Neural cell (in vitro differentiated cells): ENCODE measurements at regions not wholly inside any gene's neighbourhood (a gene's known extent, or its start where the extent isn't known, plus 50 kb on each side); places are given as distances from the start of the nearest gene placed in this dataset.

Source experiments
- H2AFZ ChIP-seq: fragments of 200-600, 300-800 bp; sonication (generic), shearing (Covaris generic); 2 replicates; pipeline ENCODE4 v1.6.0; 2014; ENCODE audit warnings: low read depth, mild to moderate bottlenecking, antibody characterized with exemption, low read length, moderate library complexity
- H3F3A ChIP-seq: fragments of 200-600 bp; shearing (Covaris generic); 2 replicates; pipeline ENCODE4 v1.6.1; 2016; ENCODE audit warnings: mild to moderate bottlenecking, moderate library complexity, mixed read lengths, antibody characterized with exemption, low read length; ENCODE audit not compliant: insufficient read depth, poor library complexity, severe bottlenecking
- H3K27ac ChIP-seq: fragments of 200-600, 300-800 bp; sonication (generic), shearing (Covaris generic); 2 replicates; pipeline ENCODE4 v1.5.1; 2014; ENCODE audit warnings: mild to moderate bottlenecking, low read length, moderate library complexity
- H3K27me3 ChIP-seq: fragments of 300-800, 200-600 bp; sonication (generic), shearing (Covaris generic); 2 replicates; pipeline ENCODE4 v1.6.0; 2014; ENCODE audit warnings: mild to moderate bottlenecking, low read depth, low read length, moderate library complexity; ENCODE audit not compliant: insufficient read depth
- H3K36me3 ChIP-seq: fragments of 300-800, 200-600 bp; sonication (generic), shearing (Covaris generic); 2 replicates; pipeline ENCODE4 v1.5.1; 2014; ENCODE audit warnings: mild to moderate bottlenecking, antibody characterized with exemption, low read length, moderate library complexity; ENCODE audit not compliant: insufficient read depth
- H3K4me2 ChIP-seq: fragments of 300-800, 200-600 bp; sonication (generic), shearing (Covaris generic); 2 replicates; pipeline ENCODE4 v1.6.0; 2014; ENCODE audit warnings: mild to moderate bottlenecking, low read length
- H3K4me3 ChIP-seq: fragments of 300-800, 200-600 bp; sonication (generic), shearing (Covaris generic); 2 replicates; pipeline ENCODE4 v1.5.1; 2014; ENCODE audit warnings: mild to moderate bottlenecking, low read length, moderate library complexity
- H3K79me2 ChIP-seq: fragments of 200-600 bp; shearing (Covaris generic); replicated peaks from 2 replicates; pipeline ENCODE4 v1.6.0; 2014; ENCODE audit warnings: mild to moderate bottlenecking, low read length, moderate library complexity; ENCODE audit not compliant: insufficient read depth
- H3K9ac ChIP-seq: fragments of 300-800, 200-600 bp; sonication (generic), shearing (Covaris generic); 2 replicates; pipeline ENCODE4 v1.6.1; 2016; ENCODE audit warnings: mild to moderate bottlenecking, low read length, mixed read lengths
- H3K9me2 ChIP-seq: fragments of 200-600 bp; shearing (Covaris generic); 2 replicates; pipeline ENCODE4 v1.6.1; 2016; ENCODE audit warnings: mild to moderate bottlenecking, low read length, mixed read lengths; ENCODE audit not compliant: insufficient read depth
- H3K9me3 ChIP-seq: fragments of 200-600, 300-800 bp; sonication (generic), shearing (Covaris generic); 2 replicates; pipeline ENCODE4 v1.6.1; 2016; ENCODE audit warnings: mild to moderate bottlenecking, mixed run types, low read length, moderate library complexity, mixed read lengths
- H4K20me1 ChIP-seq: fragments of 200-600 bp; shearing (Covaris generic); 2 replicates; pipeline ENCODE4 v1.6.1; 2016; ENCODE audit warnings: mild to moderate bottlenecking, mixed run types; ENCODE audit not compliant: insufficient read depth
- EP300 ChIP-seq: fragments of 450-650 bp; conservative IDR thresholded peaks from 2 replicates; pipeline ENCODE4 v1.6.1; 2014; ENCODE audit warnings: antibody characterized with exemption, mild to moderate bottlenecking, moderate library complexity; ENCODE audit not compliant: poor library complexity, severe bottlenecking
- EZH2 ChIP-seq: fragments of 200-600, 300-800 bp; shearing (Covaris generic), sonication (generic); IDR thresholded peaks from 2 replicates; pipeline ENCODE4 v1.6.1; 2014; ENCODE audit warnings: antibody characterized with exemption, low read length, borderline replicate concordance, mild to moderate bottlenecking; ENCODE audit not compliant: insufficient read depth, poor library complexity, severe bottlenecking
- MXI1 ChIP-seq: fragments of 450-650 bp; conservative IDR thresholded peaks from 2 replicates; pipeline ENCODE4 v1.6.1; 2014; ENCODE audit warnings: antibody characterized with exemption, mild to moderate bottlenecking; ENCODE audit not compliant: poor library complexity, severe bottlenecking
- POLR2AphosphoS5 ChIP-seq: IDR thresholded peaks from 2 replicates; pipeline ENCODE4 v1.6.1; 2012
- RAD21 ChIP-seq: fragments of 450-650 bp; conservative IDR thresholded peaks from 2 replicates; pipeline ENCODE4 v1.6.1; 2014; ENCODE audit warnings: antibody characterized with exemption, mild to moderate bottlenecking, moderate library complexity
- SMC3 ChIP-seq: fragments of 450-650 bp; conservative IDR thresholded peaks from 2 replicates; pipeline ENCODE4 v1.6.1; 2014; ENCODE audit warnings: antibody characterized with exemption, mild to moderate bottlenecking, moderate library complexity; ENCODE audit not compliant: poor library complexity
- TAF1 ChIP-seq: IDR thresholded peaks from 2 replicates; pipeline ENCODE4 v1.6.1; 2012; ENCODE audit warnings: low read depth
- TF ChIP-seq, protein P1 (sequence below): fragments of 450-650 bp; IDR thresholded peaks from 2 replicates; pipeline ENCODE4 v1.5.1; 2014; ENCODE audit warnings: antibody characterized with exemption, mild to moderate bottlenecking, moderate library complexity; ENCODE audit not compliant: poor library complexity, severe bottlenecking
- TF ChIP-seq, protein P2 (sequence below): IDR thresholded peaks from 2 replicates; pipeline ENCODE4 v1.6.1; 2012; ENCODE audit warnings: borderline replicate concordance

DNA sequence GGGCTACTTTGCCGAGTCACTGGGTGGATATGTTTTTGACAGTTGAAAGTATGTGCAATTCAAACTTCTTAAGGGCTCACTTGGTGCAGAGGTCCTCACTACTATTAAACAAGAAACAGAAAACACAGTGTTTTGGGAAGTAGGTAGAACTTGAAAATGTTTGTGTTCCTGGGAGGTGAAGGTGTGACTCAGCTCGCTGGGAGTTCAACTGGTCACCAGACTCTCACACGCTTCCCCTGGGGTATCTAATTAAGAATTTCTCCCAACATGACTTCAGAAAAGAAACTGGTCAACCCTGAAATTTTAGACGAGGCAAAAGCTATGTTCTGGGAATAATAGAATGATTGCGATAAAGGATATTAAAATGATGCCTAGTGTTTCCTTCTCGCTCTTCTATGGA is 1039.8 kb upstream of the SEMA6D start:
- no peaks in the 10 kb centered on the region for H4K20me1 ChIP-seq
- H3K4me2 ChIP-seq: no peak overlapping the region
- no peak overlapping the region for H2AFZ ChIP-seq
- H3K79me2 ChIP-seq: no peaks in the 10 kb centered on the region
- no peak overlapping the region for H3K9ac ChIP-seq
- no peaks in the 10 kb centered on the region for H3F3A ChIP-seq
- H3K36me3 ChIP-seq: no peaks in the 10 kb centered on the region
- no peak for TF ChIP-seq EP300
- TF ChIP-seq, protein P1, sequence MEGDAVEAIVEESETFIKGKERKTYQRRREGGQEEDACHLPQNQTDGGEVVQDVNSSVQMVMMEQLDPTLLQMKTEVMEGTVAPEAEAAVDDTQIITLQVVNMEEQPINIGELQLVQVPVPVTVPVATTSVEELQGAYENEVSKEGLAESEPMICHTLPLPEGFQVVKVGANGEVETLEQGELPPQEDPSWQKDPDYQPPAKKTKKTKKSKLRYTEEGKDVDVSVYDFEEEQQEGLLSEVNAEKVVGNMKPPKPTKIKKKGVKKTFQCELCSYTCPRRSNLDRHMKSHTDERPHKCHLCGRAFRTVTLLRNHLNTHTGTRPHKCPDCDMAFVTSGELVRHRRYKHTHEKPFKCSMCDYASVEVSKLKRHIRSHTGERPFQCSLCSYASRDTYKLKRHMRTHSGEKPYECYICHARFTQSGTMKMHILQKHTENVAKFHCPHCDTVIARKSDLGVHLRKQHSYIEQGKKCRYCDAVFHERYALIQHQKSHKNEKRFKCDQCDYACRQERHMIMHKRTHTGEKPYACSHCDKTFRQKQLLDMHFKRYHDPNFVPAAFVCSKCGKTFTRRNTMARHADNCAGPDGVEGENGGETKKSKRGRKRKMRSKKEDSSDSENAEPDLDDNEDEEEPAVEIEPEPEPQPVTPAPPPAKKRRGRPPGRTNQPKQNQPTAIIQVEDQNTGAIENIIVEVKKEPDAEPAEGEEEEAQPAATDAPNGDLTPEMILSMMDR: no peak
- no peak for TF ChIP-seq SMC3
- TF ChIP-seq RAD21: no peak
- no peak for TF ChIP-seq TAF1
- no peak for TF ChIP-seq MXI1
- H3K27me3 ChIP-seq: no peaks in the 10 kb centered on the region
- no peaks in the 10 kb centered on the region for H3K9me2 ChIP-seq
- no peaks in the 10 kb centered on the region for H3K9me3 ChIP-seq
- no peak overlapping the region for H3K4me3 ChIP-seq
- no peak overlapping the region for H3K27ac ChIP-seq

DNA sequence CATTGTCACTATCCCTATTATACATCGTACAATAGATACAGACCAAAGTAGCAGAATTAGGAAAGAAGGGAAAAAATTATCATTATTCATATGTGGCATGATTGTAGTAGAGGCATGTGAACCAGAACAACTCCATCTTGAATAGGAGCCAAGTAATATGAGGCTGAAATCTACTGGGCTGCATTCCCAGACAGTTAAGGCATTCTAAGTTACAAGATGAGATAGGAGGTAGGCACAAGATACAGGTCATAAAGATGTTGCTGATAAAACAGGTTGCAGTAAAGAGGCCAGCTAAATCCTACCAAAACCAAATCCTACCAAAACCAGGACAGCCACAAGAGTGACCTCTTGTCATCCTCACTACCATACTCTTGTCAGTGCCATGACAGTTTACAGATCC is 1035.4 kb upstream of the SEMA6D start:
- TF ChIP-seq, protein P2, sequence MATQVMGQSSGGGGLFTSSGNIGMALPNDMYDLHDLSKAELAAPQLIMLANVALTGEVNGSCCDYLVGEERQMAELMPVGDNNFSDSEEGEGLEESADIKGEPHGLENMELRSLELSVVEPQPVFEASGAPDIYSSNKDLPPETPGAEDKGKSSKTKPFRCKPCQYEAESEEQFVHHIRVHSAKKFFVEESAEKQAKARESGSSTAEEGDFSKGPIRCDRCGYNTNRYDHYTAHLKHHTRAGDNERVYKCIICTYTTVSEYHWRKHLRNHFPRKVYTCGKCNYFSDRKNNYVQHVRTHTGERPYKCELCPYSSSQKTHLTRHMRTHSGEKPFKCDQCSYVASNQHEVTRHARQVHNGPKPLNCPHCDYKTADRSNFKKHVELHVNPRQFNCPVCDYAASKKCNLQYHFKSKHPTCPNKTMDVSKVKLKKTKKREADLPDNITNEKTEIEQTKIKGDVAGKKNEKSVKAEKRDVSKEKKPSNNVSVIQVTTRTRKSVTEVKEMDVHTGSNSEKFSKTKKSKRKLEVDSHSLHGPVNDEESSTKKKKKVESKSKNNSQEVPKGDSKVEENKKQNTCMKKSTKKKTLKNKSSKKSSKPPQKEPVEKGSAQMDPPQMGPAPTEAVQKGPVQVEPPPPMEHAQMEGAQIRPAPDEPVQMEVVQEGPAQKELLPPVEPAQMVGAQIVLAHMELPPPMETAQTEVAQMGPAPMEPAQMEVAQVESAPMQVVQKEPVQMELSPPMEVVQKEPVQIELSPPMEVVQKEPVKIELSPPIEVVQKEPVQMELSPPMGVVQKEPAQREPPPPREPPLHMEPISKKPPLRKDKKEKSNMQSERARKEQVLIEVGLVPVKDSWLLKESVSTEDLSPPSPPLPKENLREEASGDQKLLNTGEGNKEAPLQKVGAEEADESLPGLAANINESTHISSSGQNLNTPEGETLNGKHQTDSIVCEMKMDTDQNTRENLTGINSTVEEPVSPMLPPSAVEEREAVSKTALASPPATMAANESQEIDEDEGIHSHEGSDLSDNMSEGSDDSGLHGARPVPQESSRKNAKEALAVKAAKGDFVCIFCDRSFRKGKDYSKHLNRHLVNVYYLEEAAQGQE: no peak
- TF ChIP-seq RAD21 (no peak), TAF1 (no peak), EZH2 (no peak), EP300 (no peak), POLR2AphosphoS5 (no peak), MXI1 (no peak), SMC3 (no peak)
- TF ChIP-seq, protein P1: no peak
- H4K20me1 ChIP-seq: no peaks in the 10 kb centered on the region
- H2AFZ ChIP-seq: no peak overlapping the region
- H3K9me3 ChIP-seq: no peaks in the 10 kb centered on the region
- no peak overlapping the region for H3K4me3 ChIP-seq
- H3F3A ChIP-seq: no peaks in the 10 kb centered on the region
- no peaks in the 10 kb centered on the region for H3K36me3 ChIP-seq
- no peak overlapping the region for H3K9ac ChIP-seq
- no peaks in the 10 kb centered on the region for H3K79me2 ChIP-seq
- H3K27me3 ChIP-seq: no peaks in the 10 kb centered on the region
- no peaks in the 10 kb centered on the region for H3K9me2 ChIP-seq
- H3K27ac ChIP-seq: no peak overlapping the region
- H3K4me2 ChIP-seq: no peak overlapping the region
